ENCODE measurements at regions not wholly inside any gene's neighbourhood (a gene's known extent, or its start where the extent isn't known, plus 50 kb on each side); places are given as distances from the start of the nearest gene placed in this dataset.
A peak's percentile ranks its signal among the peaks of the same experiment; 100 is the strongest.

- H3K4me3 ChIP-seq (ENCODE audit: low read depth, low read length), result no peak overlapping the region
- TF ChIP-seq, protein P1, sequence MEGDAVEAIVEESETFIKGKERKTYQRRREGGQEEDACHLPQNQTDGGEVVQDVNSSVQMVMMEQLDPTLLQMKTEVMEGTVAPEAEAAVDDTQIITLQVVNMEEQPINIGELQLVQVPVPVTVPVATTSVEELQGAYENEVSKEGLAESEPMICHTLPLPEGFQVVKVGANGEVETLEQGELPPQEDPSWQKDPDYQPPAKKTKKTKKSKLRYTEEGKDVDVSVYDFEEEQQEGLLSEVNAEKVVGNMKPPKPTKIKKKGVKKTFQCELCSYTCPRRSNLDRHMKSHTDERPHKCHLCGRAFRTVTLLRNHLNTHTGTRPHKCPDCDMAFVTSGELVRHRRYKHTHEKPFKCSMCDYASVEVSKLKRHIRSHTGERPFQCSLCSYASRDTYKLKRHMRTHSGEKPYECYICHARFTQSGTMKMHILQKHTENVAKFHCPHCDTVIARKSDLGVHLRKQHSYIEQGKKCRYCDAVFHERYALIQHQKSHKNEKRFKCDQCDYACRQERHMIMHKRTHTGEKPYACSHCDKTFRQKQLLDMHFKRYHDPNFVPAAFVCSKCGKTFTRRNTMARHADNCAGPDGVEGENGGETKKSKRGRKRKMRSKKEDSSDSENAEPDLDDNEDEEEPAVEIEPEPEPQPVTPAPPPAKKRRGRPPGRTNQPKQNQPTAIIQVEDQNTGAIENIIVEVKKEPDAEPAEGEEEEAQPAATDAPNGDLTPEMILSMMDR (IDR thresholded peaks at IDR 0.05; ENCODE audit: control insufficient read depth, extremely low read depth, insufficient read depth), result no peak
- no peak for DNase-seq (ENCODE audit: low read depth)
These were observed 156.9 kb upstream of the GDF10 start for GRCh38 chr10:47143072-47143471.

DNA sequence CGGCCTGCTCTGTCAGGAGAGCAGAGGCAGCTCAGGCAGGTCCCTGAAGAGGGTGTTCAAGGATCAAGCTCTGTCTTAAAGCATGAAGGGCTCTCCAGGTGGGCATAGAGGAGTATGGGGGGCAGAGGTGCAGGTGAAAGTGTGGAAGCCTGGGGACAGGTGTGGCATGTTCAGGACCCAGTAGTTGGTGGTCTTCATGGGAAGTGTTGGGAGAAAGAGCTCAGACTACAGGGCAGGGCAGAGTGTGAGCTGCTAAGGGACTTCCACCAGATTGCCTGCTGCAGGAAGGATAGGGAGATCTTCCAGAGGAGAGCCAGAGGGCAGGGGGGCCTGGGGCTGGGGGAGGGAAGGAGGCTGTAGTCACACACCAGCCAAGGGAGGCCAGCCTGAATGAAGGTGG, 156.5 kb upstream of the GDF10 start:
- no peak overlapping the region for H3K4me3 ChIP-seq (ENCODE audit: low read depth, low read length)
- no peak for DNase-seq (ENCODE audit: low read depth)
- TF ChIP-seq, protein P1 (IDR thresholded peaks at IDR 0.05; ENCODE audit: control insufficient read depth, extremely low read depth, insufficient read depth), result no peak

DNA sequence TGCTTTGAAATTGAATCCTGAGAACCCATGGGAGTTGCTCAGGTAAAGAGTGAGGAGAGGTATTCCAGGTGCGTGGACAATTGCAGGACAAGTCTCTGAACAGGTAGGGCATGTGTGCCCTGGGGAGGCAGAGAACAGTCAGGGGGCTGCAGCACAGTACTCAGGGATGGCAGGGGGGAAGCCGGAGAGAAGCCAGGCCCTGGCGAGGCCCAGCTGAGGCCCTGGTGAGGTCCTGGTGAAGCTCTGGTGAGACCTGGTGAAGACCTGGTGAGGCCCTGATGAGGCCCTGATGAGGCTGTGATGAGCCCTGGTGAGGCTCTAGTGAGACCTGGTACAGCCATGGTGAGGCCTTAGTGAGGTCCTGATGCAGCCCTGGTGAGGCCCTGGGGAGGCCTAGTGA, 155.5 kb upstream of the GDF10 start:
- H3K4me3 ChIP-seq (ENCODE audit: low read depth, low read length), result no peak overlapping the region
- DNase-seq (ENCODE audit: low read depth), result no peak
- TF ChIP-seq, protein P1 (IDR thresholded peaks at IDR 0.05; ENCODE audit: control insufficient read depth, extremely low read depth, insufficient read depth), result no peak

DNA sequence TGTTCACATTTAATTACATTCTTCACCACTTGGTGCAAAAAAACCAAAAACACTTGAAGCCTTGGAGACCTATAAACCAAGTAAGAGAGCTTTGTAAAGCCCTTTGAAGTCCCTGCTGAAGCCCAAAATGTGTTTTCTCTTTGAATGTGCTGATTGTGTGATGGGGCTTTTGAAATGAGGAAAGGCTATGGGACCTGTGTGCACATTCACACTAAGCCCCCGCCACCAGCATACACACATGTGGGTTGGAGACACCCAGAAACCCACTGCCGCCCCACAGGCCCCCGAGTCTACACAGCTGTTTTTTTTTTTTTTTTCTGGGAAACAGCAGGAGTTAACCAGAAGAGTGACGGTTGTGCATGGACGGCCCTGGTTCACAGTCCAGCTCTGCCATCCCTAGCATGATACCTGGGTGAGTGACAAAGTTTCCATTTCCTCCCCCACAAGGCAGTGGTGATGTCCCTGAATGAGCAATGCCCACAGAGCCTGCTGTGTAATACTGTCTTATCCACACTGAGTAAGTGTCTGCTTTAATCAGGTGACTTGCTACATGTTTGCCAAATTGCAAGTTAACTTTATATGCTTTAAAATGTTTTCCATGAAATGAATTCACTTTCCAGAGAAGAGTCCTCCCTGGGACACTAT, 154.6 kb upstream of the GDF10 start:
- TF ChIP-seq, protein P1 (IDR thresholded peaks at IDR 0.05; ENCODE audit: control insufficient read depth, extremely low read depth, insufficient read depth), result no peak
- DNase-seq (ENCODE audit: low read depth), result no peak
- no peak overlapping the region for H3K4me3 ChIP-seq (ENCODE audit: low read depth, low read length)

GRCh38 chr10:47146572-47146971, 153.4 kb upstream of the GDF10 start:
- TF ChIP-seq, protein P1 (IDR thresholded peaks at IDR 0.05; ENCODE audit: control insufficient read depth, extremely low read depth, insufficient read depth), result no peak

GRCh38 chr10:47147186-47147585, 152.8 kb upstream of the GDF10 start:
- no peak overlapping the region for H3K4me3 ChIP-seq (ENCODE audit: low read depth, low read length)
- TF ChIP-seq, protein P1 (IDR thresholded peaks at IDR 0.05; ENCODE audit: control insufficient read depth, extremely low read depth, insufficient read depth), result no peak
- no peak for DNase-seq (ENCODE audit: low read depth)

More at GRCh38 chr10:47146572-47146971, 153.4 kb upstream of the GDF10 start:
- H3K4me3 ChIP-seq (ENCODE audit: low read depth, low read length), result no peak overlapping the region
- peak; percentile 25 for DNase-seq (ENCODE audit: low read depth)

GRCh38 chr10:47150581-47150980, 149.4 kb upstream of the GDF10 start:
- TF ChIP-seq, protein P1 (IDR thresholded peaks at IDR 0.05; ENCODE audit: control insufficient read depth, extremely low read depth, insufficient read depth), result no peak
- DNase-seq (ENCODE audit: low read depth), result no peak
- no peak overlapping the region for H3K4me3 ChIP-seq (ENCODE audit: low read depth, low read length)

Data from LNCaP clone FGC (cell line).